ENCODE measurements at regions not wholly inside any gene's neighbourhood (a gene's known extent, or its start where the extent isn't known, plus 50 kb on each side); places are given as distances from the start of the nearest gene placed in this dataset.

- no peaks in the 10 kb centered on the region for H3K9me3 ChIP-seq
- H3K27ac ChIP-seq: no peak overlapping the region
- H3K4me1 ChIP-seq: peaks cover 3% of the 10 kb centered on the region
- H3K36me3 ChIP-seq: no peaks in the 10 kb centered on the region
- intact Hi-C loops (cut with DNase I): no loop called here
- no peak overlapping the region for H3K4me3 ChIP-seq
- no peaks in the 10 kb centered on the region for H3K27me3 ChIP-seq
- no peak for DNase-seq
- no peak for TF ChIP-seq CTCF (IDR thresholded peaks at IDR 0.05)
- no peak overlapping the region for H3K9ac ChIP-seq (ENCODE audit: low read depth in 2 of 2, low read length in 2 of 2)
These were observed 114.6 kb upstream of the TSC22D2 start for GRCh38 chr3:150293401-150294001.

DNA sequence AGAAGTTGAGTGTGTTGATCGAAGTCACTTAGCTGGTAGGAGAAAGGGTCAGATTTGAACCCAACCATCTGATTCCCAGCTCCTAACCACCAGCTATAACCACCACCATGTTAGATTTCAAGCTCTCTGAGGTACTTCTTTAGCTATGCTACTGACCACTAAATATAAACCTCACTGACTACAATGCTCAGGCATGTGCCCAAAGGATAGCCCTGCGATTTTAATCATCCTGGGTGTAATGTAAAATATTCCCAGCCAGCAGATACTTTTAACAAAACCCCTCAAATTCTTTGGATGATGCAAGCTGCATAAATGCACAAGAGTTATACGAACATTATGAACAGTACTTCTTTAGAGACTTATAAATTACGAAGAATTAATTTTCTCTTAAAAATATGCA, 115.2 kb upstream of the TSC22D2 start:
- H3K4me1 ChIP-seq: peaks cover 3% of the 10 kb centered on the region
- DNase-seq: no peak
- no peak for TF ChIP-seq CTCF (IDR thresholded peaks at IDR 0.05)
- H3K9ac ChIP-seq (ENCODE audit: low read depth in 2 of 2, low read length in 2 of 2): no peak overlapping the region
- H3K27me3 ChIP-seq: no peaks in the 10 kb centered on the region
- intact Hi-C loops (cut with DNase I): no loop called here
- no peak overlapping the region for H3K4me3 ChIP-seq
- H3K27ac ChIP-seq: no peak overlapping the region
- no peaks in the 10 kb centered on the region for H3K9me3 ChIP-seq
- H3K36me3 ChIP-seq: no peaks in the 10 kb centered on the region

- H3K36me3 ChIP-seq: no peaks in the 10 kb centered on the region
- no peaks in the 10 kb centered on the region for H3K9me3 ChIP-seq
- H3K27ac ChIP-seq: no peak overlapping the region
- no peak for DNase-seq
- intact Hi-C loops (cut with DNase I): no loop called here
- no peak overlapping the region for H3K4me3 ChIP-seq
- H3K4me1 ChIP-seq: no peaks in the 10 kb centered on the region
- H3K27me3 ChIP-seq: no peaks in the 10 kb centered on the region
- no peak for TF ChIP-seq CTCF (IDR thresholded peaks at IDR 0.05)
- H3K9ac ChIP-seq (ENCODE audit: low read depth in 2 of 2, low read length in 2 of 2): no peak overlapping the region
These were observed 116.6 kb upstream of the TSC22D2 start for GRCh38 chr3:150291515-150291914.

DNA sequence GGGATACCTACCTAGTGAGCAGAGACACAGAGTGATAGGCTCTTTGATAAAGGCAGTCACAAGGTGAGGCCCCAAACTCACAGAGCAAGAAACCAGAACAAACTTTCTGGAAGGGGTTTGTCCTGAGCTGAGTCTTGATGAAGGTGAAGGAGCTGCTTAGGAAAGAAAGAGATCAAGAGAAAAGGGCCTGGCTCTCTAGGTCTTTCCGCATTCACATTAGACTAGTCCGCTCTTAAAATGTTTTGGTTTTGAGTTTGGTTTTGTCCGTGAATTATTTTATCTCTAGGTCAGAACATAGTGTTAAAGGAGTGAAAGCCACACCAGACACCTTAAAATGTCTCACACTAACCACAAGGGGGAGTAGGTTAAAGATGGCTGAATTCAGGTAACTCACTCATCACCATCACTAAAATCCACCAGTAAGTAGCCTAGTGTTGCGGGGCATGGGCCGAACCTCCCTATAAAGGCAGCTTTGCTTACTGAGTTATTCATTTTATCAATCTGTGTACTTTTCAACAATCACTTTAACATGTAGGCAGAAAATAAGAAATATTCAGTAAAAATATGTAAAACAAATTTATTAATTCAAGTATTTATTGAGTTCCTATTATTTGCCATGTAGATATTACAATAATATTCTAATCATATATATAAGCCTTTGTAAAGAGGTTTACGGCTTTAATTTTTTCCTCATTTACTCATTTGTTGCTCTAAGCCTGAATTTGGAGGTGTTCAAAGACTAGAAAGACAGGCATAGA, 121.5 kb upstream of the TSC22D2 start:
- Histone ChIP-seq H3K4me1 (no peaks in the 10 kb centered on the region), H3K27me3 (no peaks in the 10 kb centered on the region), H3K36me3 (no peaks in the 10 kb centered on the region), H3K9me3 (no peaks in the 10 kb centered on the region), H3K4me3 (no peak overlapping the region), H3K27ac (no peak overlapping the region), H3K9ac (ENCODE audit: low read depth in 2 of 2, low read length in 2 of 2) (no peak overlapping the region)
- DNase-seq: no peak
- intact Hi-C loops (cut with DNase I): loop anchor here (10.0 kb wide), 1 partner anchor 52 kb away; no protein-coding TSS in a partner anchor
- peak; percentile 60 for TF ChIP-seq CTCF (IDR thresholded peaks at IDR 0.05)

GRCh38 chr3:150285601-150286000, 122.5 kb upstream of the TSC22D2 start:
- no peak for DNase-seq
- no peak overlapping the region for H3K4me3 ChIP-seq
- no peaks in the 10 kb centered on the region for H3K4me1 ChIP-seq
- no peaks in the 10 kb centered on the region for H3K27me3 ChIP-seq
- H3K9me3 ChIP-seq: no peaks in the 10 kb centered on the region
- no peaks in the 10 kb centered on the region for H3K36me3 ChIP-seq
- TF ChIP-seq CTCF (IDR thresholded peaks at IDR 0.05): no peak
- no peak overlapping the region for H3K27ac ChIP-seq
- H3K9ac ChIP-seq (ENCODE audit: low read depth in 2 of 2, low read length in 2 of 2): no peak overlapping the region
- intact Hi-C loops (cut with DNase I): loop anchor here (10.0 kb wide), 1 partner anchor 51 kb away; no protein-coding TSS in a partner anchor
